ENCODE measurements at regions not wholly inside any gene's neighbourhood (a gene's known extent, or its start where the extent isn't known, plus 50 kb on each side); places are given as distances from the start of the nearest gene placed in this dataset.

DNA sequence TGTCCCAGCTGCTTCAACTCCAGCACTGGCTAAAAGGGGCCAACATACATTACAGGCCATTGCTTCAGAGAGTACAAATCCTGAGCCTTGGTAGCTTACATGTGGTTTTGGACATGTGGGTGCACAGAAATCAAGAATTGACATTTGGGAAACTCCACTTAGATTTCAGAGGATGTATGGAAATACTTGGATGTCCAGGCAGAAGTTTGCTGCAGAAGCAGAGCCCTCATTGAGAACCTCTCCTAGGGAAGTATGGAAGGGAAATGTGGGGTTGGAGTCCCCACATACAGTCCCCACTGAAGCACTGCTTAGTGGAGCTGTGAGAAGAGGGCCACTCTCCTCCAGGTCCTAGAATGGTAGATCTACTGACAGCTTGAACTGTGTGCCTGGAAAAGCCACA lies 218.0 kb upstream of the CWC22 start:
- TF ChIP-seq, protein P1, sequence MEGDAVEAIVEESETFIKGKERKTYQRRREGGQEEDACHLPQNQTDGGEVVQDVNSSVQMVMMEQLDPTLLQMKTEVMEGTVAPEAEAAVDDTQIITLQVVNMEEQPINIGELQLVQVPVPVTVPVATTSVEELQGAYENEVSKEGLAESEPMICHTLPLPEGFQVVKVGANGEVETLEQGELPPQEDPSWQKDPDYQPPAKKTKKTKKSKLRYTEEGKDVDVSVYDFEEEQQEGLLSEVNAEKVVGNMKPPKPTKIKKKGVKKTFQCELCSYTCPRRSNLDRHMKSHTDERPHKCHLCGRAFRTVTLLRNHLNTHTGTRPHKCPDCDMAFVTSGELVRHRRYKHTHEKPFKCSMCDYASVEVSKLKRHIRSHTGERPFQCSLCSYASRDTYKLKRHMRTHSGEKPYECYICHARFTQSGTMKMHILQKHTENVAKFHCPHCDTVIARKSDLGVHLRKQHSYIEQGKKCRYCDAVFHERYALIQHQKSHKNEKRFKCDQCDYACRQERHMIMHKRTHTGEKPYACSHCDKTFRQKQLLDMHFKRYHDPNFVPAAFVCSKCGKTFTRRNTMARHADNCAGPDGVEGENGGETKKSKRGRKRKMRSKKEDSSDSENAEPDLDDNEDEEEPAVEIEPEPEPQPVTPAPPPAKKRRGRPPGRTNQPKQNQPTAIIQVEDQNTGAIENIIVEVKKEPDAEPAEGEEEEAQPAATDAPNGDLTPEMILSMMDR (conservative IDR thresholded peaks at IDR 0.05): no peak
- no peak for TF ChIP-seq ZFX (IDR thresholded peaks at IDR 0.05)

All from C4-2B (cell line).